Cardiac muscle cell (in vitro differentiated cells and primary cell): ENCODE measurements at regions not wholly inside any gene's neighbourhood (a gene's known extent, or its start where the extent isn't known, plus 50 kb on each side); places are given as distances from the start of the nearest gene placed in this dataset.
A peak's percentile ranks its signal among the peaks of the same experiment; 100 is the strongest.

Experiments used
- DNase-seq, 2 donors: peaks; one replicate each; pipeline versions ENCODE4 v3.0.0 to v3.0.0-alpha.2; 2010 to 2017; ENCODE audit warnings: low read depth in 1 of 2, low spot score in 1 of 2
- H3K27ac ChIP-seq: fragments of 200-600 bp; sonication (generic); 2 replicates; pipeline ENCODE4 v1.5.1; 2016
- H3K27me3 ChIP-seq: fragments of 200-600 bp; sonication (generic); 2 replicates; pipeline ENCODE4 v1.6.0; 2016; ENCODE audit warnings: control low read depth
- H3K36me3 ChIP-seq: fragments of 200-600 bp; sonication (generic); 2 replicates; pipeline ENCODE4 v1.5.1; 2016; ENCODE audit warnings: control low read depth
- H3K4me1 ChIP-seq: fragments of 200-600 bp; sonication (generic); 2 replicates; pipeline ENCODE4 v1.8.1; 2017; ENCODE audit warnings: low read depth, mild to moderate bottlenecking, mixed run types
- H3K4me3 ChIP-seq: fragments of 200-600 bp; sonication (generic); 2 replicates; pipeline ENCODE4 v1.5.1; 2016; ENCODE audit warnings: mild to moderate bottlenecking
- H3K9me3 ChIP-seq: fragments of 200-600 bp; sonication (generic); 2 replicates; pipeline ENCODE4 v1.5.1; 2017; ENCODE audit warnings: low read depth, mild to moderate bottlenecking, control low read depth
- TF ChIP-seq, protein P1 (sequence below): IDR thresholded peaks from 2 replicates; pipeline ENCODE4 v1.5.1; 2012; ENCODE audit warnings: low read depth, mild to moderate bottlenecking, low read length

- DNase-seq, result no peak
- Histone ChIP-seq H3K4me3 (no peak overlapping the region), H3K27me3 (no peaks in the 10 kb centered on the region), H3K27ac (no peak overlapping the region), H3K36me3 (no peaks in the 10 kb centered on the region), H3K4me1 (no peaks in the 10 kb centered on the region), H3K9me3 (no peaks in the 10 kb centered on the region)
- TF ChIP-seq, protein P1, sequence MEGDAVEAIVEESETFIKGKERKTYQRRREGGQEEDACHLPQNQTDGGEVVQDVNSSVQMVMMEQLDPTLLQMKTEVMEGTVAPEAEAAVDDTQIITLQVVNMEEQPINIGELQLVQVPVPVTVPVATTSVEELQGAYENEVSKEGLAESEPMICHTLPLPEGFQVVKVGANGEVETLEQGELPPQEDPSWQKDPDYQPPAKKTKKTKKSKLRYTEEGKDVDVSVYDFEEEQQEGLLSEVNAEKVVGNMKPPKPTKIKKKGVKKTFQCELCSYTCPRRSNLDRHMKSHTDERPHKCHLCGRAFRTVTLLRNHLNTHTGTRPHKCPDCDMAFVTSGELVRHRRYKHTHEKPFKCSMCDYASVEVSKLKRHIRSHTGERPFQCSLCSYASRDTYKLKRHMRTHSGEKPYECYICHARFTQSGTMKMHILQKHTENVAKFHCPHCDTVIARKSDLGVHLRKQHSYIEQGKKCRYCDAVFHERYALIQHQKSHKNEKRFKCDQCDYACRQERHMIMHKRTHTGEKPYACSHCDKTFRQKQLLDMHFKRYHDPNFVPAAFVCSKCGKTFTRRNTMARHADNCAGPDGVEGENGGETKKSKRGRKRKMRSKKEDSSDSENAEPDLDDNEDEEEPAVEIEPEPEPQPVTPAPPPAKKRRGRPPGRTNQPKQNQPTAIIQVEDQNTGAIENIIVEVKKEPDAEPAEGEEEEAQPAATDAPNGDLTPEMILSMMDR, result peak; percentile 2
Measured at GRCh38 chr6:74870403-74870802, 335.4 kb downstream of the COL12A1 start.

DNA sequence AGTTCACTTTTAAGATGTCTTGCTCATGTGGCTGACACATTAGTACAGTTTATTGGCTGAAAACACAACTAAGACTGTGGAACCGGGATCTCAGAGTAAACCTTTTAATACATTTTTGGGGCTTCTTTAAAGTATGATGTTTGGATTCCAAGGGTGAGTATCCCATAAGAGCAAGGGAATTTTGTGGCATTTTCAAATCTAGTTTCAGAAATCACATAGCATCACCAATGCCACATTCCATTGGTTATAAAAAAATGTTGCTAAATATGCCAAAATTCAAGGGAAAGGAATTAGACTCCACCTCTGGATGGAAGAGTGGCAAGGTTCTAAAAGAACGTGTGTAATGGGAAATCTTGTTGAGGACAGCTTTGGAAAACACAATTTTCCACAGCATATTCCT, 338.6 kb downstream of the COL12A1 start:
- H3K36me3 ChIP-seq, result no peaks in the 10 kb centered on the region
- no peaks in the 10 kb centered on the region for H3K9me3 ChIP-seq
- H3K4me3 ChIP-seq, result no peak overlapping the region
- H3K27me3 ChIP-seq, result no peaks in the 10 kb centered on the region
- H3K27ac ChIP-seq, result no peak overlapping the region
- no peaks in the 10 kb centered on the region for H3K4me1 ChIP-seq
- TF ChIP-seq, protein P1, result no peak
- DNase-seq, result no peak

GRCh38 chr6:74863968-74864367, 341.9 kb downstream of the COL12A1 start:
- Histone ChIP-seq H3K27me3 (no peaks in the 10 kb centered on the region), H3K27ac (no peak overlapping the region), H3K36me3 (no peaks in the 10 kb centered on the region), H3K9me3 (no peaks in the 10 kb centered on the region), H3K4me3 (no peak overlapping the region), H3K4me1 (no peaks in the 10 kb centered on the region)
- TF ChIP-seq, protein P1, result no peak
- peak in 1 of 2 donors; percentile 39 for DNase-seq

DNA sequence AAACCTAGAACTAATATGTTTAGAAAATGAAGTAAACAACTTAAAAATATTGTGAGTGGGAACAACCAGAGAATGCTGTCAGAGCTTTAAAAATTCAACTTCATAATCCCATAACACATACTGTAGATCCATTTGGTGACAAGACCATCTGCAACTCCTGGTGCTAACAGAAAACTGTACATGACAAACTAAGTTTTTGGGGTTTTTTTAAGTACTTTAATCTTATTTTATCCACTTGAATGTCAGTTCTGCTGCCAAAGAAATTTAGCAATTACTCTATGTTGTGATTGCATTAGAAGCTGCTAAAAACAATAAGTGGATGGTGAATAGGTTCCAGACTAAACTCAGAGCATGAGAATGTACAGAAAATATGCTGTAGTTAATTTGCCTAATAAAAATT, 345.4 kb downstream of the COL12A1 start:
- Histone ChIP-seq H3K9me3 (no peaks in the 10 kb centered on the region), H3K27me3 (no peaks in the 10 kb centered on the region), H3K4me3 (no peak overlapping the region), H3K27ac (no peak overlapping the region), H3K4me1 (no peaks in the 10 kb centered on the region), H3K36me3 (no peaks in the 10 kb centered on the region)
- TF ChIP-seq, protein P1, result no peak
- no peak for DNase-seq

- H3K36me3 ChIP-seq, result no peaks in the 10 kb centered on the region
- no peaks in the 10 kb centered on the region for H3K9me3 ChIP-seq
- H3K4me3 ChIP-seq, result no peak overlapping the region
- no peaks in the 10 kb centered on the region for H3K27me3 ChIP-seq
- H3K4me1 ChIP-seq, result no peaks in the 10 kb centered on the region
- H3K27ac ChIP-seq, result no peak overlapping the region
- TF ChIP-seq, protein P1, result no peak
- DNase-seq, result no peak
Measured at GRCh38 chr6:74857157-74857556, 348.7 kb downstream of the COL12A1 start.

DNA sequence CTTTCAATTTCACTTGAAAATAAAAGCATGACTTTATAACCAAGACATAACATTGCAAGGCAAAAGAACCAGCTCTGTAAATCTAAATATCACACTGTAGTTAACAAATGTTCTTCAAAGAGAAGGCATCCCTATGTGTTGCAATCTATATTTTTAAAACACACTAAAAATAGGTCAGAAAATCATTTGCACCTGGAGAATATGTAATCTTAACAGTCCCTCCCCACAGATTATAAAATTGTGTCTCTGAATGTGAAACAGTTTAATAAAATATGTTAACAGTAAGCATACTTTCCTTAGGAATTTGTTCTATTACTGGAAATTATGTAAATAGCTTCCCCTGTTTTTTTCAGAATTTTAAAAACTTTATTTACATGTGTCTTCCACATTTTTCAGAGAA, 351.9 kb downstream of the COL12A1 start:
- Histone ChIP-seq H3K27ac (no peak overlapping the region), H3K4me3 (no peak overlapping the region), H3K36me3 (no peaks in the 10 kb centered on the region), H3K4me1 (no peaks in the 10 kb centered on the region), H3K9me3 (no peaks in the 10 kb centered on the region), H3K27me3 (no peaks in the 10 kb centered on the region)
- DNase-seq, result no peak
- TF ChIP-seq, protein P1, result no peak
